Loucy (cell line): ENCODE measurements at regions not wholly inside any gene's neighbourhood (a gene's known extent, or its start where the extent isn't known, plus 50 kb on each side); places are given as distances from the start of the nearest gene placed in this dataset.

ENCODE experiments used
- EZH2phosphoT487 ChIP-seq: fragments of 200-600 bp; IDR thresholded peaks from 2 replicates; pipeline ENCODE4 v1.6.1; 2018; ENCODE audit warnings: antibody characterized with exemption, mild to moderate bottlenecking, moderate library complexity, borderline replicate concordance
- TF ChIP-seq, protein P1 (sequence below): fragments of 200-600 bp; sonication (generic); conservative IDR thresholded peaks from 2 replicates; pipeline ENCODE4 v1.5.1; 2014; ENCODE audit warnings: mild to moderate bottlenecking, antibody characterized with exemption, low read length

- TF ChIP-seq, protein P1, sequence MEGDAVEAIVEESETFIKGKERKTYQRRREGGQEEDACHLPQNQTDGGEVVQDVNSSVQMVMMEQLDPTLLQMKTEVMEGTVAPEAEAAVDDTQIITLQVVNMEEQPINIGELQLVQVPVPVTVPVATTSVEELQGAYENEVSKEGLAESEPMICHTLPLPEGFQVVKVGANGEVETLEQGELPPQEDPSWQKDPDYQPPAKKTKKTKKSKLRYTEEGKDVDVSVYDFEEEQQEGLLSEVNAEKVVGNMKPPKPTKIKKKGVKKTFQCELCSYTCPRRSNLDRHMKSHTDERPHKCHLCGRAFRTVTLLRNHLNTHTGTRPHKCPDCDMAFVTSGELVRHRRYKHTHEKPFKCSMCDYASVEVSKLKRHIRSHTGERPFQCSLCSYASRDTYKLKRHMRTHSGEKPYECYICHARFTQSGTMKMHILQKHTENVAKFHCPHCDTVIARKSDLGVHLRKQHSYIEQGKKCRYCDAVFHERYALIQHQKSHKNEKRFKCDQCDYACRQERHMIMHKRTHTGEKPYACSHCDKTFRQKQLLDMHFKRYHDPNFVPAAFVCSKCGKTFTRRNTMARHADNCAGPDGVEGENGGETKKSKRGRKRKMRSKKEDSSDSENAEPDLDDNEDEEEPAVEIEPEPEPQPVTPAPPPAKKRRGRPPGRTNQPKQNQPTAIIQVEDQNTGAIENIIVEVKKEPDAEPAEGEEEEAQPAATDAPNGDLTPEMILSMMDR = no peak
- no peak for TF ChIP-seq EZH2phosphoT487
Observed at GRCh38 chr1:83516369-83516768, 482.6 kb downstream of the TTLL7 start.
